ENCODE measurements at regions not wholly inside any gene's neighbourhood (a gene's known extent, or its start where the extent isn't known, plus 50 kb on each side); places are given as distances from the start of the nearest gene placed in this dataset.
A peak's percentile ranks its signal among the peaks of the same experiment; 100 is the strongest.

DNA sequence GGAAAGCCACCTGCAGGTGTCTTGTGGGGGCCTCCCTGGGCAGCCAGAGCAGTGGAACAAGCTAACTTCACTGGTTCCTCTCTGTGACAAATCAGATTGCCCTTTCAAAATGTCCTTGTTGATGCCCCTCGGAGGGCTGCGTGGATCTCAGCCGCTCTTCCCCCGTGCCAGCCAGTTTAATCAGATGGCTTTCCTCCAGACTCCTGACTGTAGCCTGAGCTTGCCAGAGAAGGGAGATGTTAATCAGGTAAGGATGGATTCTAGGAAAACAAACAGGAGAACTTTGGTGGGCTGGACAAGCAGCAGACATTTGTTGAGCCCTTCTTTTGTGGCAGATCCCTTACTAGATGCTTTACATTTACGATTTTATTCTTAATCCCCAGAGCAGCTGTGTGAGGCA is 88.2 kb downstream of the DMRTA2 start:
- peak overlapping the region in 1 of 2 experiments; percentile 94; a peak in 2 of 4 replicates for H3K27ac ChIP-seq (ENCODE audit: low read depth in 2 of 2, low read length in 1 of 2)
- H3K79me2 ChIP-seq (ENCODE audit: insufficient read depth) = no peaks in the 10 kb centered on the region
- no peaks in the 10 kb centered on the region for H3F3A ChIP-seq (replicated peaks; ENCODE audit: insufficient read depth)
- peak; percentile 77 for DNase-seq
- no peak overlapping the region for H3K9ac ChIP-seq
- H3K4me3 ChIP-seq (ENCODE audit: low read depth in 2 of 2, low read length in 1 of 2) = no peak overlapping the region
- no peaks in the 10 kb centered on the region for H3K36me3 ChIP-seq (replicated peaks in 1 of 2; ENCODE audit: control insufficient read depth in 1 of 2, insufficient read depth in 2 of 2, low read length in 1 of 2)
- no peak overlapping the region for H2AFZ ChIP-seq (ENCODE audit: low read depth)
- H3K4me1 ChIP-seq (ENCODE audit: control insufficient read depth in 1 of 2, insufficient read depth in 2 of 2, low read depth in 1 of 2, low read length in 1 of 2) = peaks cover 0 to 40% of the 10 kb centered on the region in 2 experiments; a peak in 2 of 4 replicates
- POLR2A ChIA-PET = interaction anchor here (0.8 to 1.5 kb wide), 5 partner anchors 63 to 229 kb away, joined by 3 to 6 read pairs (median 4); partner anchors contain the start of gene ELAVL4
- WGBS (ENCODE audit: low lambda C conversion rate) = 24% methylated on average over 5 of the region's 5 CpGs
- CTCF ChIA-PET = interaction anchor here (1.0 to 8.8 kb wide), 9 partner anchors 8 to 1418 kb away, joined by 3 to 100 read pairs (median 35); partner anchors contain the start of gene ELAVL4
- no peak for TF ChIP-seq ELF1 (IDR thresholded peaks at IDR 0.05)
- TF ChIP-seq USF2 (IDR thresholded peaks at IDR 0.05; ENCODE audit: borderline replicate concordance, low read depth, low read length) = no peak
- TF ChIP-seq FOXM1 (IDR thresholded peaks at IDR 0.05; ENCODE audit: low read depth) = no peak
- peak; percentile 29; the same call in 1 of the 2 replicates for TF ChIP-seq RCOR1 (IDR thresholded peaks at IDR 0.05; ENCODE audit: low read length)
- TF ChIP-seq USF1 (IDR thresholded peaks at IDR 0.05; ENCODE audit: borderline replicate concordance, low read depth) = no peak
- TF ChIP-seq REST (IDR thresholded peaks at IDR 0.05; ENCODE audit: low read depth, low read length) = no peak
- TF ChIP-seq EP300 (IDR thresholded peaks at IDR 0.05; ENCODE audit: borderline replicate concordance in 1 of 2, low read depth in 1 of 2, low read length in 1 of 2) = peak in 1 of 2 experiments; percentile 63; a peak in 1 of 4 replicates
- no peak for TF ChIP-seq IRF3 (IDR thresholded peaks at IDR 0.05; ENCODE audit: low read depth, low read length)
- TF ChIP-seq FOXJ3 (CRISPR knock-in tag; IDR thresholded peaks at IDR 0.05) = 0 out of 2 replicates have a peak, but pooled peaks have one; percentile 46
- TF ChIP-seq CHD2 (IDR thresholded peaks at IDR 0.05; ENCODE audit: low read length, partially characterized antibody) = no peak
- TF ChIP-seq TCF12 (IDR thresholded peaks at IDR 0.05) = peak; percentile 23; the same call in 1 of the 2 replicates
- TF ChIP-seq TAF1 (IDR thresholded peaks at IDR 0.05; ENCODE audit: borderline replicate concordance, low read depth, low read length) = no peak
- TF ChIP-seq GABPA (IDR thresholded peaks at IDR 0.05; ENCODE audit: low read depth) = no peak
- TF ChIP-seq, protein P1, sequence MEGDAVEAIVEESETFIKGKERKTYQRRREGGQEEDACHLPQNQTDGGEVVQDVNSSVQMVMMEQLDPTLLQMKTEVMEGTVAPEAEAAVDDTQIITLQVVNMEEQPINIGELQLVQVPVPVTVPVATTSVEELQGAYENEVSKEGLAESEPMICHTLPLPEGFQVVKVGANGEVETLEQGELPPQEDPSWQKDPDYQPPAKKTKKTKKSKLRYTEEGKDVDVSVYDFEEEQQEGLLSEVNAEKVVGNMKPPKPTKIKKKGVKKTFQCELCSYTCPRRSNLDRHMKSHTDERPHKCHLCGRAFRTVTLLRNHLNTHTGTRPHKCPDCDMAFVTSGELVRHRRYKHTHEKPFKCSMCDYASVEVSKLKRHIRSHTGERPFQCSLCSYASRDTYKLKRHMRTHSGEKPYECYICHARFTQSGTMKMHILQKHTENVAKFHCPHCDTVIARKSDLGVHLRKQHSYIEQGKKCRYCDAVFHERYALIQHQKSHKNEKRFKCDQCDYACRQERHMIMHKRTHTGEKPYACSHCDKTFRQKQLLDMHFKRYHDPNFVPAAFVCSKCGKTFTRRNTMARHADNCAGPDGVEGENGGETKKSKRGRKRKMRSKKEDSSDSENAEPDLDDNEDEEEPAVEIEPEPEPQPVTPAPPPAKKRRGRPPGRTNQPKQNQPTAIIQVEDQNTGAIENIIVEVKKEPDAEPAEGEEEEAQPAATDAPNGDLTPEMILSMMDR (IDR thresholded peaks at IDR 0.05) = no peak
- TF ChIP-seq GATA2 (CRISPR knock-in tag; IDR thresholded peaks at IDR 0.05) = peak; percentile 89
- no peak for TF ChIP-seq FOSL2 (IDR thresholded peaks at IDR 0.05; ENCODE audit: borderline replicate concordance, low read depth)
- H3K27me3 ChIP-seq (ENCODE audit: insufficient read depth) = no peaks in the 10 kb centered on the region
- H3K9me2 ChIP-seq = no peaks in the 10 kb centered on the region
- no peaks in the 10 kb centered on the region for H4K20me1 ChIP-seq (ENCODE audit: insufficient read depth)
- H3K4me2 ChIP-seq = no peak overlapping the region
- H3K9me3 ChIP-seq = no peaks in the 10 kb centered on the region
